ENCODE measurements at regions not wholly inside any gene's neighbourhood (a gene's known extent, or its start where the extent isn't known, plus 50 kb on each side); places are given as distances from the start of the nearest gene placed in this dataset.

DNA sequence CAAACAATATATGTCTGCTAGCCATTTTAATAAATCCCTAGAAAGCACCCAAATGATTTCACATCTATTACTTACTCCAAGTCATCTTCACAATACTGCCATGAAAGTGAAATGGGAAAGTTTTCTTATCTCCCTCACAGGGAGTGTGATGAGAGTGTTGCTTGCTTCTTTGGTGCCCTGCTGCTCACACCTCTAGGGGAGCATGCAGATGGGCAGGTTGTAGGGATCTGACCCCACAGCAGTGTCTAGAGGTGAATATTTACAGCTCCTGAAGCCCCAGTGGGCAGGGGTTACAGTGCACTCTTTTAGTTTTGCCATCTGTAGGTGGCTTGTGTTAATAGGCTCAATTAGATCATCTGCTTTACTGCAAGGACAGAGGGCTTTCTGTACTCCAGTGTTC is 173.2 kb downstream of the GABRG2 start:
- H3K9me3 ChIP-seq (ENCODE audit: insufficient read depth, low read length) = no peaks in the 10 kb centered on the region
- no peaks in the 10 kb centered on the region for H3K36me3 ChIP-seq (ENCODE audit: low read length)
- no peak overlapping the region for H3K4me3 ChIP-seq (ENCODE audit: insufficient read depth, low read length, poor library complexity, severe bottlenecking)
- H3K27ac ChIP-seq (ENCODE audit: low read depth, low read length) = no peak overlapping the region
- TF ChIP-seq, protein P1, sequence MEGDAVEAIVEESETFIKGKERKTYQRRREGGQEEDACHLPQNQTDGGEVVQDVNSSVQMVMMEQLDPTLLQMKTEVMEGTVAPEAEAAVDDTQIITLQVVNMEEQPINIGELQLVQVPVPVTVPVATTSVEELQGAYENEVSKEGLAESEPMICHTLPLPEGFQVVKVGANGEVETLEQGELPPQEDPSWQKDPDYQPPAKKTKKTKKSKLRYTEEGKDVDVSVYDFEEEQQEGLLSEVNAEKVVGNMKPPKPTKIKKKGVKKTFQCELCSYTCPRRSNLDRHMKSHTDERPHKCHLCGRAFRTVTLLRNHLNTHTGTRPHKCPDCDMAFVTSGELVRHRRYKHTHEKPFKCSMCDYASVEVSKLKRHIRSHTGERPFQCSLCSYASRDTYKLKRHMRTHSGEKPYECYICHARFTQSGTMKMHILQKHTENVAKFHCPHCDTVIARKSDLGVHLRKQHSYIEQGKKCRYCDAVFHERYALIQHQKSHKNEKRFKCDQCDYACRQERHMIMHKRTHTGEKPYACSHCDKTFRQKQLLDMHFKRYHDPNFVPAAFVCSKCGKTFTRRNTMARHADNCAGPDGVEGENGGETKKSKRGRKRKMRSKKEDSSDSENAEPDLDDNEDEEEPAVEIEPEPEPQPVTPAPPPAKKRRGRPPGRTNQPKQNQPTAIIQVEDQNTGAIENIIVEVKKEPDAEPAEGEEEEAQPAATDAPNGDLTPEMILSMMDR (IDR thresholded peaks at IDR 0.05; ENCODE audit: insufficient read depth, low read length, poor library complexity, severe bottlenecking) = no peak
- TF ChIP-seq EZH2phosphoT487 (conservative IDR thresholded peaks at IDR 0.05; ENCODE audit: low read length) = no peak
- no peaks in the 10 kb centered on the region for H4K20me1 ChIP-seq (ENCODE audit: low read depth, low read length)
- H3K9ac ChIP-seq (ENCODE audit: low read length) = no peak overlapping the region
- H3K9me2 ChIP-seq (replicated peaks; ENCODE audit: insufficient read depth, low read length) = no peaks in the 10 kb centered on the region
- H3K79me2 ChIP-seq (ENCODE audit: insufficient read depth, low read length) = no peaks in the 10 kb centered on the region
- H3K4me2 ChIP-seq (ENCODE audit: low read depth, low read length, poor library complexity, severe bottlenecking) = no peak overlapping the region
- no peaks in the 10 kb centered on the region for H3F3A ChIP-seq (ENCODE audit: insufficient read depth)
- H2AFZ ChIP-seq (ENCODE audit: low read depth, low read length, severe bottlenecking) = no peak overlapping the region
- H3K27me3 ChIP-seq (ENCODE audit: low read length) = no peaks in the 10 kb centered on the region

- Histone ChIP-seq H3K27ac (ENCODE audit: low read depth, low read length) (no peak overlapping the region), H3K9me3 (ENCODE audit: insufficient read depth, low read length) (no peaks in the 10 kb centered on the region), H3K4me2 (ENCODE audit: low read depth, low read length, poor library complexity, severe bottlenecking) (no peak overlapping the region), H3K4me3 (ENCODE audit: insufficient read depth, low read length, poor library complexity, severe bottlenecking) (no peak overlapping the region), H3F3A (ENCODE audit: insufficient read depth) (no peaks in the 10 kb centered on the region), H3K36me3 (ENCODE audit: low read length) (no peaks in the 10 kb centered on the region), H3K9ac (ENCODE audit: low read length) (no peak overlapping the region), H2AFZ (ENCODE audit: low read depth, low read length, severe bottlenecking) (no peak overlapping the region), H3K27me3 (ENCODE audit: low read length) (no peaks in the 10 kb centered on the region), H4K20me1 (ENCODE audit: low read depth, low read length) (no peaks in the 10 kb centered on the region), H3K79me2 (ENCODE audit: insufficient read depth, low read length) (no peaks in the 10 kb centered on the region), H3K9me2 (replicated peaks; ENCODE audit: insufficient read depth, low read length) (no peaks in the 10 kb centered on the region)
- no peak for TF ChIP-seq EZH2phosphoT487 (conservative IDR thresholded peaks at IDR 0.05; ENCODE audit: low read length)
- TF ChIP-seq, protein P1 (IDR thresholded peaks at IDR 0.05; ENCODE audit: insufficient read depth, low read length, poor library complexity, severe bottlenecking) = no peak
Measured at GRCh38 chr5:162242416-162242815, 174.8 kb downstream of the GABRG2 start.

DNA sequence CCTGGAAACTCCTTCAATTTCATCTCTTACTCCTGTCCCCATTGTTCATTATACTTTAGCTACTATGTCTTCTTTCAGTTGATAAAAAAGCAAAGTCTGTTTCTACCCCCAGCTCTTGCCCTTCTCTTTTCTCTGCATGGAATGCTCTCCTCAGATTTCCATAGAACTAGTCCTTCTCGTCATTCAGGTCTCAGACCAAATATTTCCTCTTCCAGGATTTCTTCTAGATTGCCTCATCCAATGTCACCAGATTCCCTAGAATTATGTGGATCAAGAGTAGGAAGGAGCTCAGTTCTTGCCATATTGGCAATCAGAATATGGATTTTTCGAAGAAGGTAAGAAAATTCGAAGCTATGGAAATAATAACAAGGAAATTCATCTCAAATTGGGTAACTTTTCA is 176.1 kb downstream of the GABRG2 start:
- Histone ChIP-seq H3K4me2 (ENCODE audit: low read depth, low read length, poor library complexity, severe bottlenecking) (no peak overlapping the region), H3K79me2 (ENCODE audit: insufficient read depth, low read length) (no peaks in the 10 kb centered on the region), H3K9me2 (replicated peaks; ENCODE audit: insufficient read depth, low read length) (no peaks in the 10 kb centered on the region), H3K36me3 (ENCODE audit: low read length) (no peaks in the 10 kb centered on the region), H3F3A (ENCODE audit: insufficient read depth) (no peaks in the 10 kb centered on the region), H3K9ac (ENCODE audit: low read length) (no peak overlapping the region), H3K9me3 (ENCODE audit: insufficient read depth, low read length) (no peaks in the 10 kb centered on the region), H2AFZ (ENCODE audit: low read depth, low read length, severe bottlenecking) (no peak overlapping the region), H4K20me1 (ENCODE audit: low read depth, low read length) (no peaks in the 10 kb centered on the region), H3K27ac (ENCODE audit: low read depth, low read length) (no peak overlapping the region), H3K27me3 (ENCODE audit: low read length) (no peaks in the 10 kb centered on the region), H3K4me3 (ENCODE audit: insufficient read depth, low read length, poor library complexity, severe bottlenecking) (no peak overlapping the region)
- TF ChIP-seq EZH2phosphoT487 (conservative IDR thresholded peaks at IDR 0.05; ENCODE audit: low read length) = no peak
- TF ChIP-seq, protein P1 (IDR thresholded peaks at IDR 0.05; ENCODE audit: insufficient read depth, low read length, poor library complexity, severe bottlenecking) = no peak

All from SU-DHL-6 (cell line).